ENCODE measurements at regions not wholly inside any gene's neighbourhood (a gene's known extent, or its start where the extent isn't known, plus 50 kb on each side); places are given as distances from the start of the nearest gene placed in this dataset.

- Histone ChIP-seq H3K4me1 (no peaks in the 10 kb centered on the region), H3K27ac (peak overlapping the region in 1 of 2 donors; percentile 12), H3K9me3 (no peaks in the 10 kb centered on the region), H3K27me3 (no peaks in the 10 kb centered on the region), H3K4me3 (no peak overlapping the region), H3K36me3 (no peaks in the 10 kb centered on the region)
- TF ChIP-seq CTCF (IDR thresholded peaks at IDR 0.05): no peak
- no peak for TF ChIP-seq POLR2A (IDR thresholded peaks at IDR 0.05)
- intact Hi-C loops (cut with DNase I; ENCODE audit: low total_unique reads): no loop called here
- no peak for DNase-seq
These were observed 119.9 kb downstream of the COPS8 start for GRCh38 chr2:237205561-237205971.

GRCh38 chr2:237207646-237208045, 122.0 kb downstream of the COPS8 start:
- Histone ChIP-seq H3K9me3 (no peaks in the 10 kb centered on the region), H3K4me1 (no peaks in the 10 kb centered on the region), H3K27ac (peak overlapping the region; percentile 70 to 73), H3K36me3 (no peaks in the 10 kb centered on the region), H3K27me3 (no peaks in the 10 kb centered on the region), H3K4me3 (no peak overlapping the region)
- intact Hi-C loops (cut with DNase I; ENCODE audit: low total_unique reads): no loop called here
- peak; percentile 87 to 88 for DNase-seq
- TF ChIP-seq CTCF (IDR thresholded peaks at IDR 0.05) (no peak), POLR2A (IDR thresholded peaks at IDR 0.05) (no peak)

GRCh38 chr2:237208373-237209260, 122.9 kb downstream of the COPS8 start:
- H3K36me3 ChIP-seq: no peaks in the 10 kb centered on the region
- no peaks in the 10 kb centered on the region for H3K4me1 ChIP-seq
- intact Hi-C loops (cut with DNase I; ENCODE audit: low total_unique reads): no loop called here
- H3K9me3 ChIP-seq: no peaks in the 10 kb centered on the region
- TF ChIP-seq CTCF (IDR thresholded peaks at IDR 0.05): no peak
- TF ChIP-seq POLR2A (IDR thresholded peaks at IDR 0.05): no peak
- H3K27me3 ChIP-seq: no peaks in the 10 kb centered on the region
- peak overlapping the region; percentile 70 to 73 for H3K27ac ChIP-seq
- no peak for DNase-seq
- no peak overlapping the region for H3K4me3 ChIP-seq

GRCh38 chr2:237209885-237210284, 124.2 kb downstream of the COPS8 start:
- no peaks in the 10 kb centered on the region for H3K9me3 ChIP-seq
- no peaks in the 10 kb centered on the region for H3K36me3 ChIP-seq
- intact Hi-C loops (cut with DNase I; ENCODE audit: low total_unique reads): no loop called here
- H3K27me3 ChIP-seq: no peaks in the 10 kb centered on the region
- peak overlapping the region; percentile 57 to 70 for H3K27ac ChIP-seq
- H3K4me3 ChIP-seq: no peak overlapping the region
- peaks cover 0 to 3% of the 10 kb centered on the region in 2 donors for H3K4me1 ChIP-seq
- TF ChIP-seq POLR2A (IDR thresholded peaks at IDR 0.05): no peak
- DNase-seq: no peak

- intact Hi-C loops (cut with DNase I; ENCODE audit: low total_unique reads): no loop called here
- H3K27me3 ChIP-seq: no peaks in the 10 kb centered on the region
- no peak for DNase-seq
- peaks cover 0 to 3% of the 10 kb centered on the region in 2 donors for H3K4me1 ChIP-seq
- no peaks in the 10 kb centered on the region for H3K9me3 ChIP-seq
- TF ChIP-seq CTCF (IDR thresholded peaks at IDR 0.05) (no peak), POLR2A (IDR thresholded peaks at IDR 0.05) (no peak)
- peak overlapping the region; percentile 57 to 70 for H3K27ac ChIP-seq
- H3K36me3 ChIP-seq: no peaks in the 10 kb centered on the region
- no peak overlapping the region for H3K4me3 ChIP-seq
These were observed 124.6 kb downstream of the COPS8 start for GRCh38 chr2:237210297-237210696.

Data from uterus (tissue), 3 donors.